Transverse colon (tissue), 3 donors: ENCODE measurements at regions not wholly inside any gene's neighbourhood (a gene's known extent, or its start where the extent isn't known, plus 50 kb on each side); places are given as distances from the start of the nearest gene placed in this dataset.

ENCODE experiments used
- EP300 ChIP-seq: sonication (generic); formaldehyde crosslinking; IDR thresholded peaks from one replicate; pipeline ENCODE4 v1.6.1; 2017; ENCODE audit warnings: antibody characterized with exemption, low read depth
- TF ChIP-seq, protein P1 (sequence below), 5 experiments: fragments of 200-600 bp in 3 of 5; fragments of 450-650 bp in 2 of 5; sonication (generic) in 3 of 5; IDR thresholded peaks; 1 replicate in 2 of 5; 2 replicates in 3 of 5; pipeline ENCODE4 v1.5.1; 2016 to 2017; ENCODE audit warnings: antibody characterized with exemption in 5 of 5, inconsistent platforms in 3 of 5, mild to moderate bottlenecking in 2 of 5, moderate library complexity in 1 of 5

GRCh38 chr12:69015017-69015416, 82.0 kb upstream of the CPM start:
- TF ChIP-seq, protein P1, sequence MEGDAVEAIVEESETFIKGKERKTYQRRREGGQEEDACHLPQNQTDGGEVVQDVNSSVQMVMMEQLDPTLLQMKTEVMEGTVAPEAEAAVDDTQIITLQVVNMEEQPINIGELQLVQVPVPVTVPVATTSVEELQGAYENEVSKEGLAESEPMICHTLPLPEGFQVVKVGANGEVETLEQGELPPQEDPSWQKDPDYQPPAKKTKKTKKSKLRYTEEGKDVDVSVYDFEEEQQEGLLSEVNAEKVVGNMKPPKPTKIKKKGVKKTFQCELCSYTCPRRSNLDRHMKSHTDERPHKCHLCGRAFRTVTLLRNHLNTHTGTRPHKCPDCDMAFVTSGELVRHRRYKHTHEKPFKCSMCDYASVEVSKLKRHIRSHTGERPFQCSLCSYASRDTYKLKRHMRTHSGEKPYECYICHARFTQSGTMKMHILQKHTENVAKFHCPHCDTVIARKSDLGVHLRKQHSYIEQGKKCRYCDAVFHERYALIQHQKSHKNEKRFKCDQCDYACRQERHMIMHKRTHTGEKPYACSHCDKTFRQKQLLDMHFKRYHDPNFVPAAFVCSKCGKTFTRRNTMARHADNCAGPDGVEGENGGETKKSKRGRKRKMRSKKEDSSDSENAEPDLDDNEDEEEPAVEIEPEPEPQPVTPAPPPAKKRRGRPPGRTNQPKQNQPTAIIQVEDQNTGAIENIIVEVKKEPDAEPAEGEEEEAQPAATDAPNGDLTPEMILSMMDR (IDR thresholded peaks at IDR 0.05), result no peak
- TF ChIP-seq EP300, result no peak
